Astrocyte of the cerebellum (primary cell): ENCODE measurements at regions not wholly inside any gene's neighbourhood (a gene's known extent, or its start where the extent isn't known, plus 50 kb on each side); places are given as distances from the start of the nearest gene placed in this dataset.

Experiments used
- DNase-seq: peaks from one replicate; pipeline ENCODE4 v3.0.0-alpha.2; 2011; ENCODE audit warnings: low read depth
- H3K4me3 ChIP-seq: 2 replicates; pipeline ENCODE4 v1.5.1; 2011; ENCODE audit warnings: mild to moderate bottlenecking, low read depth, low read length, moderate library complexity
- in situ Hi-C: cut with HindIII; loops from 2 replicates; pipeline ENCODE4 v1.10.0; 2017; ENCODE audit warnings: low sequenced_read_pairs
- TF ChIP-seq, protein P1 (sequence below): IDR thresholded peaks from 2 replicates; pipeline ENCODE4 v1.5.1; 2012; ENCODE audit warnings: low read length, low read depth, moderate library complexity, mild to moderate bottlenecking; ENCODE audit errors: missing control alignments

DNA sequence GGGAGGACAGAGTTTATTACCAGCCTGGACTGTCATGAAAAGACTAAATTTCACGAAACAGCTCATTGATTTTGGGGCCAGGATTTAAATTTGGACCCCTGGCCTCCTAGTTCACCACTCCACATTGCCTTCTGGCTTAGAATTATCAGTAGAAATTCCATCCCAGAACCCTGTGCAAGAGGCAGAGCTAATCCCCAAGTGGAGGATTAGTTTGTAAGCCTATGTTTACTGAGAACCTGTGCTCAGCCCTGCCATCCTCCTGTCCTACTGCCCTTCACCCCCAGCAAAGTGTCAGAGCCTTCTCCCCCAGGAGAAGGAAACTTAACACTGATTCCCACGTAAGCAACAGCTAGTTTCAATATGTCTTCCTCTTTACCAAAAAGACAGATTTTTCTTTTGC is 99.4 kb downstream of the SST start:
- H3K4me3 ChIP-seq, result no peak overlapping the region
- DNase-seq, result no peak
- TF ChIP-seq, protein P1, sequence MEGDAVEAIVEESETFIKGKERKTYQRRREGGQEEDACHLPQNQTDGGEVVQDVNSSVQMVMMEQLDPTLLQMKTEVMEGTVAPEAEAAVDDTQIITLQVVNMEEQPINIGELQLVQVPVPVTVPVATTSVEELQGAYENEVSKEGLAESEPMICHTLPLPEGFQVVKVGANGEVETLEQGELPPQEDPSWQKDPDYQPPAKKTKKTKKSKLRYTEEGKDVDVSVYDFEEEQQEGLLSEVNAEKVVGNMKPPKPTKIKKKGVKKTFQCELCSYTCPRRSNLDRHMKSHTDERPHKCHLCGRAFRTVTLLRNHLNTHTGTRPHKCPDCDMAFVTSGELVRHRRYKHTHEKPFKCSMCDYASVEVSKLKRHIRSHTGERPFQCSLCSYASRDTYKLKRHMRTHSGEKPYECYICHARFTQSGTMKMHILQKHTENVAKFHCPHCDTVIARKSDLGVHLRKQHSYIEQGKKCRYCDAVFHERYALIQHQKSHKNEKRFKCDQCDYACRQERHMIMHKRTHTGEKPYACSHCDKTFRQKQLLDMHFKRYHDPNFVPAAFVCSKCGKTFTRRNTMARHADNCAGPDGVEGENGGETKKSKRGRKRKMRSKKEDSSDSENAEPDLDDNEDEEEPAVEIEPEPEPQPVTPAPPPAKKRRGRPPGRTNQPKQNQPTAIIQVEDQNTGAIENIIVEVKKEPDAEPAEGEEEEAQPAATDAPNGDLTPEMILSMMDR, result no peak
- in situ Hi-C loops, result no loop called here

DNA sequence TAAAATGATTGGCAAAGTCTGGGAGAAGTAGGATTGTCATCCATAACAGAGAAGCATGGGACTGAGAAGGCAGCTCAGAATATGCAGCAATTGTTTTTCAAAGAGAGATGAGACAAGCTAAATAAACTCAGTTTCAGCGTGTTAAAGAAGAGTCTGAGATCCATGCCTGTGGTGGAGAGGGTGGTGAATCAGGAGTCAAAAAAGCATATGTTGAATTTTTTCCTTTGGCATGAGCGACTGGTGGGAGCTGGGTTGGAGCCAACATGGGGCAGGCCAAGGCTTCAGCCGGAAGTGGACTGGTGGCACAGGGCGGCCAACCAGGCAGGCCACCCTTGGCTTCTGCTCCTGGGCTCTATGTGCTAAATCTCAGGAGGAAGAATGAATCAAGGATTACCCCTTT is 102.0 kb downstream of the SST start:
- H3K4me3 ChIP-seq, result no peak overlapping the region
- no peak for DNase-seq
- in situ Hi-C loops, result no loop called here
- TF ChIP-seq, protein P1, result no peak

DNA sequence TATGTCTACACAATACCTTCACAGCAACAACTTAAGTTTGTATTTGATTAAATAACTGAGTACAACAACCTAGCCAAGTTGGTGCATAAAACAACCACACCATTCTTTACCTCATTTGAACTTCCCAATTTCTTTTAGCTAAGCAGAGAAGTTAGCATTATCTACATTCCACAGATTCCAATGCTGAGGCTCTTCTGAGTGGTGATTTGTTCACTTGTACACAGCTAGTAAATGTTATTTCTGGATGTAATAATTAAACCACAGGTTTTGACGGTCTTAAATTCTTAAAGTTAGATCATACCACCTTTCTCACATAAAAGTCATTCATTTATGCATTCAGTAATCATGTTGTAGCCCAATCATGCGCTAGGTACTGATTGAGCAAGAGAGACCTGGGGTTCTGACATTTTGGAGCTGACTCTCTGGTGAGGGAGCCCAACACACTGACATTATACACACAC is 102.5 kb downstream of the SST start:
- TF ChIP-seq, protein P1, result no peak
- in situ Hi-C loops, result no loop called here
- no peak overlapping the region for H3K4me3 ChIP-seq
- peak; percentile 94 for DNase-seq

DNA sequence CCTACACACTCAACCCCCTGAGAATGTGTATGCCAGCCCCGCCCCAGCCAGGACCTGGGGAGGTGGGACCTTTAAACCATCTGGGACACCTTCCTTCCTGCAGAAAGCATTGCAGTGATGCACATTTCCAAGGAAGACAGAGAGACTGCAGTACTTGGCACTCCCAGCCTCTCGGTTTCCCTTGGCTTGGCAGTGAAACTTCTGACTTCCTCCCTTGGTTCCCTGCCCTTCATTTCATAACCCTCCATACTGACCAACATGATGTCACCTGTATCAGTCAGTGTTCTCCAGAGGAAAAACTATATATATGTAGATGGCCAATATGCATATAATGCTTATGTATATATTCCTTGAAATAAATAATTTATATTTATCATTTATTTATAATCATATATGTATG is 103.2 kb downstream of the SST start:
- peak; percentile 53 for DNase-seq
- in situ Hi-C loops, result no loop called here
- H3K4me3 ChIP-seq, result no peak overlapping the region
- TF ChIP-seq, protein P1, result no peak

DNA sequence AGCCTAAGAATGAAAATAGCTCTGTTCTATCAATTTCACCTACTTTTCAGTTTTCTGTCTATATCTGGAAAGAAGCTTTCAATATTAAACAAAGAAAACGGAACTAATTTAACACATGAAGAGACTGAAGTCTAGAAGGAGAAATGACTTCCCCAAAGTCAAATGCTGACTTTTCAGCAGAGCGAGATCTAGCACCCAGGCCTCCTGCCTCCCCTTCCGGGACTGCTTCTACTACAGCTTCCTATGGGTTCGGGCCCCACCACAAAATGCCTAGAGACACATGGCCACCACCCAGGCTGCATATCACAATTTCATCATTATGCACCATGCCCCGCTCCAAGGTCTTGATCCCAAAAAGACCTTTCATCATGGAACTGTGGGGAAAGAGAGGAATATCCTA is 104.5 kb downstream of the SST start:
- TF ChIP-seq, protein P1, result no peak
- no peak overlapping the region for H3K4me3 ChIP-seq
- DNase-seq, result no peak
- in situ Hi-C loops, result no loop called here

DNA sequence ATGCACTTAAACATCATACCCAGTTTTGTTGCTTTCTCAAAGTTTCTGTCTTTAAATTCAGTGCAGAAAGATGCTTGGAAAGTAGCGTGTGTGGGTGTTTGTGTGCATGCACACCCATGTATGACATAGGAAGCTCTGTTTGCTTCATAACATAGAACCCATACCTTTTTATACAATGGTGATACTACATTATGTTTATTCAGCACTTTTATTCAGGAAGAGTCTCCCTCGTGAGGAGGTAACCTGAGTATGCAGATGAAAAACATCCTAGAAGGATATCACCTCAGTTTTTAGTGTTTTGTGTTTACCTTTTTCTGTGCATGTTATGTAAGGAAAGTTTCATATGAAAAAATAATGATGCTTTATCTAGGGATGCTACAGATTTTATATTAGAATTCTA is 111.2 kb downstream of the SST start:
- in situ Hi-C loops, result no loop called here
- no peak overlapping the region for H3K4me3 ChIP-seq
- TF ChIP-seq, protein P1, result no peak
- no peak for DNase-seq

DNA sequence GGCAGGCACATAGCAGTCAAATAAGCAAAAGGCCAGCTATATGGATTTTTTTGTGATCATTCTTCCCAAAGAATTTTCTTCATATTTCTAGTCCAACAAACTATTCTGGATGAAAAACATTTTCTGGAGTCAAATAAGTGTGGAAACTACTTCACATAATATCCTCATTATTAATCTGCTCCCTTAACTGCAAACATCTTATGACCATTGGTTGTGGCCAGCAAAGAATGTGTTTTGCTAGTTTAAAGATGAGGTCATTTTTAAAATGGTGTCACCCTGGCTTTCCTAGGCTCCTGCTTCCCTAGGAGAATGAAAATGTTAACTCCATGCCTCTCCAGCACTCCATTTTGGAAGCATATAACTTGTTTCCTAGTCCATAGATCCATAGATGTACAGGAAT is 118.8 kb downstream of the SST start:
- TF ChIP-seq, protein P1, result no peak
- DNase-seq, result no peak
- H3K4me3 ChIP-seq, result no peak overlapping the region
- in situ Hi-C loops, result no loop called here
